A673 (cell line): ENCODE measurements at regions not wholly inside any gene's neighbourhood (a gene's known extent, or its start where the extent isn't known, plus 50 kb on each side); places are given as distances from the start of the nearest gene placed in this dataset.

Experiments
- CTCF ChIP-seq: fragments of 300-800, 200-600 bp; sonication (generic); conservative IDR thresholded peaks from 2 replicates; pipeline ENCODE4 v1.5.1; 2017; ENCODE audit warnings: low read depth, mild to moderate bottlenecking, antibody characterized with exemption, low read length, moderate library complexity, mixed read lengths
- EZH2 ChIP-seq: fragments of 200-600 bp; sonication (generic); IDR thresholded peaks from 2 replicates; pipeline ENCODE4 v1.6.1; 2017; ENCODE audit warnings: borderline replicate concordance, low read depth, mild to moderate bottlenecking, mixed read lengths, antibody characterized with exemption, low read length; ENCODE audit not compliant: poor library complexity, severe bottlenecking

- no peak for TF ChIP-seq CTCF
- TF ChIP-seq EZH2: no peak
Measured at GRCh38 chr4:152079543-152080293, 318.9 kb upstream of the GATB start.
